ENCODE measurements at regions not wholly inside any gene's neighbourhood (a gene's known extent, or its start where the extent isn't known, plus 50 kb on each side); places are given as distances from the start of the nearest gene placed in this dataset.

DNA sequence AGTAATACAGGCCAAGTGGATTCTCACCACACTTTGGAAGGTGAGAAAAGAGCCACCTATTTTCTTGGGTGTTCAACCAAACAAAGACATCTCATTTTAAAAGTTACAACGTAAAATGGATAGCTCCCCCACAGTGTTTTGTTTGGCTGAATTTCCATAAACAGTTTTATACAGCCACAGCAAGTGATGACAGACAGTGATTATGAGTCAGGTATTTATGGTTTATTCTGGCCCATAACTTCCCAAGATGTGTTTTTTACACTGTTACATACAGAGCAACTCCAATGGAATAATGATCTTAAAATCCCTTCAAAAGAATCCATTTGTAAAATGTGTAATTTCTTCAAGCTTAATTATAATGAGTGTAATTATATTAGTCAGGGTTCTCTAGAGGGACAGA, 421.3 kb downstream of the TLE1 start:
- no peak overlapping the region for H3K4me3 ChIP-seq (ENCODE audit: extremely low read depth in 1 of 4, insufficient read depth in 2 of 4, low read depth in 3 of 4, low read length in 4 of 4)
- no peak overlapping the region for H3K4ac ChIP-seq (replicated peaks; ENCODE audit: insufficient read length, low read depth, low read length)
- no peaks in the 10 kb centered on the region for H4K20me1 ChIP-seq (replicated peaks in 1 of 2; ENCODE audit: control insufficient read depth in 1 of 2, insufficient read depth in 2 of 2, low read length in 2 of 2)
- no peak overlapping the region for H2BK5ac ChIP-seq (ENCODE audit: low read depth, low read length)
- H2BK12ac ChIP-seq (ENCODE audit: low read depth, low read length): no peak overlapping the region
- H3K23me2 ChIP-seq (ENCODE audit: low read depth, low read length): no peaks in the 10 kb centered on the region
- no peaks in the 10 kb centered on the region for H3K27me3 ChIP-seq (replicated peaks in 1 of 4; ENCODE audit: control insufficient read depth in 3 of 4, extremely low read depth in 1 of 4, insufficient read depth in 3 of 4, low read length in 3 of 4)
- H4K5ac ChIP-seq (ENCODE audit: insufficient read length, low read depth, low read length): no peak overlapping the region
- no peaks in the 10 kb centered on the region for H3K79me2 ChIP-seq (ENCODE audit: control insufficient read depth in 1 of 2, insufficient read depth in 2 of 2, low read length in 2 of 2)
- no peak overlapping the region for H3K9ac ChIP-seq (replicated peaks in 1 of 4; ENCODE audit: extremely low read depth in 1 of 4, low read depth in 3 of 4, low read length in 3 of 4)
- H4K91ac ChIP-seq (replicated peaks; ENCODE audit: insufficient read length, low read length): no peak overlapping the region
- no peak overlapping the region for H3K14ac ChIP-seq (ENCODE audit: insufficient read length)
- no peak overlapping the region for H3K56ac ChIP-seq (replicated peaks; ENCODE audit: insufficient read length, low read depth, low read length)
- H2BK20ac ChIP-seq (ENCODE audit: low read length): no peak overlapping the region
- no peak overlapping the region for H3K27ac ChIP-seq (ENCODE audit: low read depth, low read length)
- no peak overlapping the region for H2AK5ac ChIP-seq (ENCODE audit: low read depth, low read length)
- ChIA-PET CTCF (ENCODE audit: partially characterized antibody) (no interaction called here), POLR2A (ENCODE audit: partially characterized antibody) (no interaction called here)
- no peak overlapping the region for H2BK15ac ChIP-seq (ENCODE audit: low read length)
- H3K18ac ChIP-seq (ENCODE audit: extremely low read depth, low read length): no peak overlapping the region
- WGBS, 2 experiments (ENCODE audit: extremely low coverage in 1 of 2, insufficient coverage in 1 of 2, insufficient read length in 1 of 2, insufficient replicate concordance in 2 of 2, low coverage in 1 of 2, low lambda C conversion rate in 2 of 2, missing lambda C conversion rate in 1 of 2): 100% methylated on average over 1 of the region's 1 CpG; no CpG with 5 or more reads in 1 of the 2 experiments
- no peak overlapping the region for H2AFZ ChIP-seq (ENCODE audit: low read length)
- H2BK120ac ChIP-seq (replicated peaks; ENCODE audit: low read depth, low read length): no peak overlapping the region
- no peaks in the 10 kb centered on the region for H3K79me1 ChIP-seq (ENCODE audit: low read depth, low read length)
- no peak overlapping the region for H3K23ac ChIP-seq (ENCODE audit: insufficient read length)
- H3K4me2 ChIP-seq (ENCODE audit: insufficient read depth in 1 of 2, low read depth in 2 of 2, low read length in 2 of 2): no peak overlapping the region
- H3K4me1 ChIP-seq (replicated peaks in 1 of 4; ENCODE audit: control insufficient read depth in 3 of 4, insufficient read depth in 4 of 4, low read length in 3 of 4): no peaks in the 10 kb centered on the region
- H4K8ac ChIP-seq (ENCODE audit: extremely low read depth, insufficient read depth, low read length): no peak overlapping the region
- no peaks in the 10 kb centered on the region for H3K9me3 ChIP-seq (ENCODE audit: insufficient read depth in 2 of 2, low read depth in 1 of 2, low read length in 1 of 2)
- no peak for FAIRE-seq
- DNase-seq (ENCODE audit: low read depth in 1 of 2, low spot score in 2 of 2): no peak
- H3K36me3 ChIP-seq (ENCODE audit: control insufficient read depth in 2 of 4, insufficient read depth in 4 of 4, low read length in 3 of 4): no peaks in the 10 kb centered on the region
- TF ChIP-seq, protein P1, sequence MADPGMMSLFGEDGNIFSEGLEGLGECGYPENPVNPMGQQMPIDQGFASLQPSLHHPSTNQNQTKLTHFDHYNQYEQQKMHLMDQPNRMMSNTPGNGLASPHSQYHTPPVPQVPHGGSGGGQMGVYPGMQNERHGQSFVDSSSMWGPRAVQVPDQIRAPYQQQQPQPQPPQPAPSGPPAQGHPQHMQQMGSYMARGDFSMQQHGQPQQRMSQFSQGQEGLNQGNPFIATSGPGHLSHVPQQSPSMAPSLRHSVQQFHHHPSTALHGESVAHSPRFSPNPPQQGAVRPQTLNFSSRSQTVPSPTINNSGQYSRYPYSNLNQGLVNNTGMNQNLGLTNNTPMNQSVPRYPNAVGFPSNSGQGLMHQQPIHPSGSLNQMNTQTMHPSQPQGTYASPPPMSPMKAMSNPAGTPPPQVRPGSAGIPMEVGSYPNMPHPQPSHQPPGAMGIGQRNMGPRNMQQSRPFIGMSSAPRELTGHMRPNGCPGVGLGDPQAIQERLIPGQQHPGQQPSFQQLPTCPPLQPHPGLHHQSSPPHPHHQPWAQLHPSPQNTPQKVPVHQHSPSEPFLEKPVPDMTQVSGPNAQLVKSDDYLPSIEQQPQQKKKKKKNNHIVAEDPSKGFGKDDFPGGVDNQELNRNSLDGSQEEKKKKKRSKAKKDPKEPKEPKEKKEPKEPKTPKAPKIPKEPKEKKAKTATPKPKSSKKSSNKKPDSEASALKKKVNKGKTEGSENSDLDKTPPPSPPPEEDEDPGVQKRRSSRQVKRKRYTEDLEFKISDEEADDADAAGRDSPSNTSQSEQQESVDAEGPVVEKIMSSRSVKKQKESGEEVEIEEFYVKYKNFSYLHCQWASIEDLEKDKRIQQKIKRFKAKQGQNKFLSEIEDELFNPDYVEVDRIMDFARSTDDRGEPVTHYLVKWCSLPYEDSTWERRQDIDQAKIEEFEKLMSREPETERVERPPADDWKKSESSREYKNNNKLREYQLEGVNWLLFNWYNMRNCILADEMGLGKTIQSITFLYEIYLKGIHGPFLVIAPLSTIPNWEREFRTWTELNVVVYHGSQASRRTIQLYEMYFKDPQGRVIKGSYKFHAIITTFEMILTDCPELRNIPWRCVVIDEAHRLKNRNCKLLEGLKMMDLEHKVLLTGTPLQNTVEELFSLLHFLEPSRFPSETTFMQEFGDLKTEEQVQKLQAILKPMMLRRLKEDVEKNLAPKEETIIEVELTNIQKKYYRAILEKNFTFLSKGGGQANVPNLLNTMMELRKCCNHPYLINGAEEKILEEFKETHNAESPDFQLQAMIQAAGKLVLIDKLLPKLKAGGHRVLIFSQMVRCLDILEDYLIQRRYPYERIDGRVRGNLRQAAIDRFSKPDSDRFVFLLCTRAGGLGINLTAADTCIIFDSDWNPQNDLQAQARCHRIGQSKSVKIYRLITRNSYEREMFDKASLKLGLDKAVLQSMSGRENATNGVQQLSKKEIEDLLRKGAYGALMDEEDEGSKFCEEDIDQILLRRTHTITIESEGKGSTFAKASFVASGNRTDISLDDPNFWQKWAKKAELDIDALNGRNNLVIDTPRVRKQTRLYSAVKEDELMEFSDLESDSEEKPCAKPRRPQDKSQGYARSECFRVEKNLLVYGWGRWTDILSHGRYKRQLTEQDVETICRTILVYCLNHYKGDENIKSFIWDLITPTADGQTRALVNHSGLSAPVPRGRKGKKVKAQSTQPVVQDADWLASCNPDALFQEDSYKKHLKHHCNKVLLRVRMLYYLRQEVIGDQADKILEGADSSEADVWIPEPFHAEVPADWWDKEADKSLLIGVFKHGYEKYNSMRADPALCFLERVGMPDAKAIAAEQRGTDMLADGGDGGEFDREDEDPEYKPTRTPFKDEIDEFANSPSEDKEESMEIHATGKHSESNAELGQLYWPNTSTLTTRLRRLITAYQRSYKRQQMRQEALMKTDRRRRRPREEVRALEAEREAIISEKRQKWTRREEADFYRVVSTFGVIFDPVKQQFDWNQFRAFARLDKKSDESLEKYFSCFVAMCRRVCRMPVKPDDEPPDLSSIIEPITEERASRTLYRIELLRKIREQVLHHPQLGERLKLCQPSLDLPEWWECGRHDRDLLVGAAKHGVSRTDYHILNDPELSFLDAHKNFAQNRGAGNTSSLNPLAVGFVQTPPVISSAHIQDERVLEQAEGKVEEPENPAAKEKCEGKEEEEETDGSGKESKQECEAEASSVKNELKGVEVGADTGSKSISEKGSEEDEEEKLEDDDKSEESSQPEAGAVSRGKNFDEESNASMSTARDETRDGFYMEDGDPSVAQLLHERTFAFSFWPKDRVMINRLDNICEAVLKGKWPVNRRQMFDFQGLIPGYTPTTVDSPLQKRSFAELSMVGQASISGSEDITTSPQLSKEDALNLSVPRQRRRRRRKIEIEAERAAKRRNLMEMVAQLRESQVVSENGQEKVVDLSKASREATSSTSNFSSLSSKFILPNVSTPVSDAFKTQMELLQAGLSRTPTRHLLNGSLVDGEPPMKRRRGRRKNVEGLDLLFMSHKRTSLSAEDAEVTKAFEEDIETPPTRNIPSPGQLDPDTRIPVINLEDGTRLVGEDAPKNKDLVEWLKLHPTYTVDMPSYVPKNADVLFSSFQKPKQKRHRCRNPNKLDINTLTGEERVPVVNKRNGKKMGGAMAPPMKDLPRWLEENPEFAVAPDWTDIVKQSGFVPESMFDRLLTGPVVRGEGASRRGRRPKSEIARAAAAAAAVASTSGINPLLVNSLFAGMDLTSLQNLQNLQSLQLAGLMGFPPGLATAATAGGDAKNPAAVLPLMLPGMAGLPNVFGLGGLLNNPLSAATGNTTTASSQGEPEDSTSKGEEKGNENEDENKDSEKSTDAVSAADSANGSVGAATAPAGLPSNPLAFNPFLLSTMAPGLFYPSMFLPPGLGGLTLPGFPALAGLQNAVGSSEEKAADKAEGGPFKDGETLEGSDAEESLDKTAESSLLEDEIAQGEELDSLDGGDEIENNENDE (IDR thresholded peaks at IDR 0.05; ENCODE audit: insufficient replicate concordance, low read length): no peak
